Mesendoderm (in vitro differentiated cells): ENCODE measurements at regions not wholly inside any gene's neighbourhood (a gene's known extent, or its start where the extent isn't known, plus 50 kb on each side); places are given as distances from the start of the nearest gene placed in this dataset.

Experiments
- DNase-seq: peaks from one replicate; pipeline ENCODE4 v3.0.0; 2013
- H2AK5ac ChIP-seq: 2 replicates; pipeline ENCODE4 v1.6.1; 2013; ENCODE audit warnings: low read length, inconsistent platforms
- H2BK120ac ChIP-seq: 2 replicates; pipeline ENCODE4 v1.6.1; 2013; ENCODE audit warnings: low read depth, mild to moderate bottlenecking, low read length, moderate library complexity, mixed read lengths
- H2BK15ac ChIP-seq: replicated peaks from 2 replicates; pipeline ENCODE4 v1.6.1; 2013; ENCODE audit warnings: low read depth, mild to moderate bottlenecking, moderate library complexity
- H2BK5ac ChIP-seq: 2 replicates; pipeline ENCODE4 v1.6.1; 2013; ENCODE audit warnings: low read length, inconsistent platforms
- H3K18ac ChIP-seq: 2 replicates; pipeline ENCODE4 v1.6.1; 2013; ENCODE audit warnings: mild to moderate bottlenecking, low read length, mixed read lengths
- H3K23ac ChIP-seq: one replicate; pipeline ENCODE4 v1.6.1; 2013; ENCODE audit warnings: low read length
- H3K27ac ChIP-seq: 2 replicates; pipeline ENCODE4 v1.5.1; 2013; ENCODE audit warnings: low read depth, mild to moderate bottlenecking, inconsistent platforms, low read length, moderate library complexity
- H3K27me3 ChIP-seq: 2 replicates; pipeline ENCODE4 v1.6.1; 2013; ENCODE audit warnings: low read length, control low read depth, mild to moderate bottlenecking, inconsistent platforms; ENCODE audit not compliant: insufficient read depth, poor library complexity
- H3K36me3 ChIP-seq: 2 replicates; pipeline ENCODE4 v1.6.1; 2013; ENCODE audit warnings: low read length, inconsistent platforms; ENCODE audit not compliant: control insufficient read depth, insufficient read depth
- H3K4ac ChIP-seq: one replicate; pipeline ENCODE4 v1.6.1; 2013; ENCODE audit warnings: low read depth, mild to moderate bottlenecking, low read length, moderate library complexity
- H3K4me1 ChIP-seq: 2 replicates; pipeline ENCODE4 v1.6.1; 2013; ENCODE audit warnings: low read depth, low read length, inconsistent platforms; ENCODE audit not compliant: control insufficient read depth
- H3K4me2 ChIP-seq: 2 replicates; pipeline ENCODE4 v1.6.1; 2013; ENCODE audit warnings: low read length
- H3K4me3 ChIP-seq: 2 replicates; pipeline ENCODE4 v1.5.1; 2013; ENCODE audit warnings: mild to moderate bottlenecking, low read length
- H3K56ac ChIP-seq: one replicate; pipeline ENCODE4 v1.6.1; 2013; ENCODE audit warnings: low read length
- H3K79me1 ChIP-seq: 2 replicates; pipeline ENCODE4 v1.6.1; 2013; ENCODE audit warnings: low read length, inconsistent platforms
- H3K79me2 ChIP-seq: 2 replicates; pipeline ENCODE4 v1.6.1; 2013; ENCODE audit warnings: mild to moderate bottlenecking, low read length; ENCODE audit not compliant: control insufficient read depth, insufficient read depth
- H3K9ac ChIP-seq: 2 replicates; pipeline ENCODE4 v1.6.1; 2013; ENCODE audit warnings: low read length, inconsistent platforms
- H4K5ac ChIP-seq: one replicate; pipeline ENCODE4 v1.6.1; 2013; ENCODE audit warnings: low read length
- H4K8ac ChIP-seq: one replicate; pipeline ENCODE4 v1.6.1; 2013; ENCODE audit warnings: low read depth, mild to moderate bottlenecking, control low read depth, low read length, moderate library complexity
- WGBS: extraction: QIAGEN DNeasy Blood & Tissue Kit; methylation state at CpG from one replicate; pipeline ENCODE4 v1.1.7; 2013; ENCODE audit warnings: low lambda C conversion rate, missing lambda C conversion rate; ENCODE audit not compliant: insufficient coverage; ENCODE audit errors: extremely low coverage; 5-methylcytosine and 5-hydroxymethylcytosine counted together

DNA sequence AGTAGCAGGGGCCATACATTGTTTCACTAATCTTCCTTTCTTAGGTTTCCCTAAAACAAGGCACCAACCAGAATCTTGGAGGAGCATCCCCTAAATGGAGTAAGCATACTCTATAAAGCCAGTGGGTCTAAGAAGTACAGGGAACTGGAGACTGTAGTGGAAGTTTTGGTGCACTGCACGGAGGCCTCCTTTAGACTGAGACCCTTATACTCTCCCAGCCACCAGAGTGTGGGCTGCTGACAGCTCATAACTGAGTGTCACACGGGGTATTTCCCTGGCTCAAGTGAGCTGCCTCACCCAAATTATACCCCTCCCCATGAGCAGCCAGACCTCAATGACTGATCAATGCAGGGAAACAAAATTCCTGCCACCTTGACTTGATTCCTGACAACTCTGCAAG is 349.5 kb downstream of the NDFIP2 start:
- Histone ChIP-seq H2BK5ac (no peak overlapping the region), H3K4me3 (no peak overlapping the region), H3K4ac (no peak overlapping the region), H3K18ac (no peak overlapping the region), H3K56ac (no peak overlapping the region), H4K5ac (no peak overlapping the region), H3K9ac (no peak overlapping the region), H3K79me1 (no peaks in the 10 kb centered on the region), H2BK15ac (no peak overlapping the region), H2BK120ac (no peak overlapping the region), H3K4me1 (no peaks in the 10 kb centered on the region), H3K23ac (no peak overlapping the region), H3K4me2 (no peak overlapping the region), H3K36me3 (no peaks in the 10 kb centered on the region), H3K27ac (no peak overlapping the region), H3K79me2 (no peaks in the 10 kb centered on the region), H3K27me3 (no peaks in the 10 kb centered on the region), H4K8ac (no peak overlapping the region), H2AK5ac (no peak overlapping the region)
- WGBS: no CpG with 5 or more reads among the region's 2 CpGs
- no peak for DNase-seq

DNA sequence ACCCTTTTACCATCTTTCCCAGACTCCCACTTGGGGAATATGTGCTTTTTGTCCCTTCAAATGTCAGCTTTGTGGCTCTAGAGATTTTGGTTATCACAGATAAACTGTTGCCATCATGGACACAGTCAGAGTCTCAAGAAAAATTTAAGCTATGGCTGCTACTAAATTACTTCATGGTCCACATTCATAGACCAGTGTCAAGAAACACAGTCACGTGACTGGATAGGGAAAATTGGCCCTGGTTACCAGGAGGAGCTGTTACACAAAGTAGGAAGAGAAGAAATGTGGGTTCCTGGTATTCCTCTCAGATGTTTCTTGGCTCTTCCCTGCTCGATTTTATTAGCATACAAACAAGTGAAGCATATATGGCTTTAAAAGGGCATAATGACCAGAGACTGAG is 348.9 kb downstream of the NDFIP2 start:
- H3K4me1 ChIP-seq: no peaks in the 10 kb centered on the region

DNA sequence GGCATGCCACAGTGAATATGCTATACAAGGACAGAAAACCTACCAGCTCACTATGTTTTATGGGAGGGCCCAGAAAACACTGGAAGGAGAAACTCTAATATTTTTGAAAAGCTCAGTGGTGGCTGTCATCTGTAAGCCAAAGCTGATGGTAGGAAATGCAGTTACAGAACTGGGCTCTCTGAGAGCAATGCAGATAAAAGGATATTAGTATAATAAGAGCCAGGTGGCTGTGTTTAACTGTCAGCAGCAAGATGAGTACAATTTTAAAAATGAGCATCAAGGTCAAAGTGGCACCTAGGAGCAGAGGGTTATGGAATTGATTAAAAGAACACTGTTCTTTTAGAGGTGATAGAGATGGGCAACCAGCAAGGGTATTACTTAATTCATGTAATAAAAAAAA is 345.0 kb downstream of the NDFIP2 start:
- Histone ChIP-seq H2AK5ac (no peak overlapping the region), H2BK120ac (no peak overlapping the region), H3K36me3 (no peaks in the 10 kb centered on the region), H4K8ac (no peak overlapping the region), H3K27ac (no peak overlapping the region), H3K4me2 (no peak overlapping the region), H3K23ac (no peak overlapping the region), H3K79me1 (no peaks in the 10 kb centered on the region), H3K18ac (no peak overlapping the region), H4K5ac (no peak overlapping the region), H3K56ac (no peak overlapping the region), H3K4me1 (no peaks in the 10 kb centered on the region), H2BK15ac (no peak overlapping the region), H3K4ac (no peak overlapping the region), H3K79me2 (no peaks in the 10 kb centered on the region), H3K4me3 (no peak overlapping the region), H3K9ac (no peak overlapping the region), H3K27me3 (no peaks in the 10 kb centered on the region), H2BK5ac (no peak overlapping the region)
- no peak for DNase-seq

More for the DNA sequence above, 348.9 kb downstream of the NDFIP2 start:
- Histone ChIP-seq H2BK15ac (no peak overlapping the region), H3K79me2 (no peaks in the 10 kb centered on the region), H3K23ac (no peak overlapping the region), H3K79me1 (no peaks in the 10 kb centered on the region), H3K4me3 (no peak overlapping the region), H4K5ac (no peak overlapping the region), H3K4me2 (no peak overlapping the region), H2AK5ac (no peak overlapping the region), H3K56ac (no peak overlapping the region), H3K27me3 (no peaks in the 10 kb centered on the region), H2BK120ac (no peak overlapping the region), H3K9ac (no peak overlapping the region), H4K8ac (no peak overlapping the region), H3K18ac (no peak overlapping the region), H3K27ac (no peak overlapping the region), H3K4ac (no peak overlapping the region), H3K36me3 (no peaks in the 10 kb centered on the region), H2BK5ac (no peak overlapping the region)
- WGBS: no CpG with 5 or more reads among the region's 2 CpGs
- DNase-seq: no peak

DNA sequence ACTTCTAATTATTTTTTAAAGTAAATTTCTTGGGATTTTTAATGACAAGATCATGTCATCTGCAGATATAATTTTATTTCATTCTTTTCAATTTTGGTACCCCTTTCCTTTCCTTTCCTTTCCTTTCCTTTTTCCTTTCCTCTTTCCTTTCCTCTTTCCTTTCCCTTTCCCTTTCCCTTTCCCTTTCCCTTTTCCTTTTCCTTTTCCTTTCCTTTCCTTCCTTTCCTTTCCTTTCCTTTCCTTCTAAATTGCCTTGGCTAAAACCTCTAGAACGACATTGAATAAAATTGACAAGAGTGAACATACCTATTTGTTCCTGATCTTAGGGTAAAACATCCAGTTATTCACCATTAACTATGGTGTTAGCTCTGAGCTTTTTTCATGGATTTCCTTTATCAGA is 334.1 kb downstream of the NDFIP2 start:
- H2BK5ac ChIP-seq: no peak overlapping the region
- no peak overlapping the region for H3K4ac ChIP-seq
- peaks cover under 1% of the 10 kb centered on the region for H3K4me1 ChIP-seq
- H3K56ac ChIP-seq: no peak overlapping the region
- H3K79me1 ChIP-seq: no peaks in the 10 kb centered on the region
- no peak overlapping the region for H4K8ac ChIP-seq
- H4K5ac ChIP-seq: no peak overlapping the region
- H2BK120ac ChIP-seq: no peak overlapping the region
- H3K79me2 ChIP-seq: no peaks in the 10 kb centered on the region
- H3K36me3 ChIP-seq: no peaks in the 10 kb centered on the region
- H3K27me3 ChIP-seq: no peaks in the 10 kb centered on the region
- DNase-seq: no peak
- H3K18ac ChIP-seq: no peak overlapping the region
- no peak overlapping the region for H2AK5ac ChIP-seq
- H2BK15ac ChIP-seq: no peak overlapping the region
- no peak overlapping the region for H3K9ac ChIP-seq
- WGBS: no CpG with 5 or more reads among the region's 1 CpG
- H3K4me3 ChIP-seq: no peak overlapping the region
- H3K23ac ChIP-seq: no peak overlapping the region
- H3K4me2 ChIP-seq: no peak overlapping the region
- no peak overlapping the region for H3K27ac ChIP-seq

DNA sequence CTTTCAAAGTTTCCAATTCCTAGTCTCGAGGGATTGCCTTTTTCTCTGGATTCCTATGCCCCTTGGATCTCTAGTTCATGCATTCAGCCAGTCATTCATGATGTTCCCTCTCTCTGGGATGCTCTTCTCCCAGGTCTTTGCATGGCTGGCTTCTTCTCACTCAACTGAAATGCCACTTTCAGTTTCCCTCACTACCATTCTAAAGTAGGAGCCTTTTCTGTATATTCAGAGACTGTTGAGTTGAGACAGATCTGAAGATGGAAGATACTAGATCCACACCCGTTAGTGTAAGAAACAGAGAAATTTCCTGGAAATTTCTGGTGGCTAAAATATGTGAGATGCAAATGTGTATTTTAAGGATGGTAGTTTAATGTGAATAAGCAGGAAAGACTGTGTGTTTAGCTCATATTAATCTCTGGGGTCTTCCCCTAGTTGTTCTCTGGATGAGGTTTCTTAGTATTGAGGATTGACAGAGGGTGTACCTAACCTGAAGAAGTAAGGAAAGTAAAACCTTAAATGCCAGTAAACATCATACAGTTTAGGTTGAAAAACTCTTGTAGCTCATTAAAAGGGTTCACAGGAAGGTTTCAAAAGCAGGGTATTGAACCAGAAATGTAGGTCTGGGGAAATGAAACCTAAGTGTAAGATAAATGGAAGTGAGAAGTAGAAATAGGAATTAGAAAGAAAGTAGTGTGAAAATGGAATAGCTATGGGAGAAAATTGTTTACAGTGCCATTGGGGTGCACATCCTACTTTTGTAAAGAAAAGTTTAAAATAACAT is 331.3 kb downstream of the NDFIP2 start:
- no peak overlapping the region for H2AK5ac ChIP-seq
- H4K8ac ChIP-seq: no peak overlapping the region
- no peaks in the 10 kb centered on the region for H3K27me3 ChIP-seq
- no peak overlapping the region for H3K9ac ChIP-seq
- H2BK5ac ChIP-seq: no peak overlapping the region
- no CpG with 5 or more reads among the region's 2 CpGs for WGBS
- H3K4me3 ChIP-seq: no peak overlapping the region
- H3K23ac ChIP-seq: no peak overlapping the region
- DNase-seq: no peak
- no peak overlapping the region for H3K4me2 ChIP-seq
- H3K18ac ChIP-seq: peak overlapping the region; percentile 76
- H4K5ac ChIP-seq: no peak overlapping the region
- no peak overlapping the region for H2BK15ac ChIP-seq
- no peaks in the 10 kb centered on the region for H3K36me3 ChIP-seq
- H3K27ac ChIP-seq: no peak overlapping the region
- H2BK120ac ChIP-seq: peak overlapping the region; percentile 15
- H3K79me1 ChIP-seq: no peaks in the 10 kb centered on the region
- H3K56ac ChIP-seq: no peak overlapping the region
- no peaks in the 10 kb centered on the region for H3K79me2 ChIP-seq
- H3K4me1 ChIP-seq: peaks cover 3% of the 10 kb centered on the region
- no peak overlapping the region for H3K4ac ChIP-seq

DNA sequence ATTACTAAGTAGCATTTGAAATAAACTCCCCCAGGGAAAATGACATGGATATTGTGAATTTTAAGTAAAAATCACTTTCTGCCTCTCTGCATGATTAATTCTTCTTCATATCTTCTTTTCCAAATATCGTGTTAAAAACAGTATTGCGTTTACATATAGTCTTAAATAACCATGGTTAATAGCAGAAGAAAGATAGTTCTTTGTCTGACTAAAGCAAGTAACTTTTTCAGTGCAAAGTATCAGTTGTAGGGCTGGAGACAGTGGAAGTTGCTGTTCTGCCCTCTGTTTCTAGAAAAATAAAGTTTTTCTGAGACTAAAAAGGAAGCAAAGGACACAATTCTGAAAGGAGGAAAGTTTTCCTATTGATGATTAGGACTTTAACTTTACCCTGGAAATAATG is 330.2 kb downstream of the NDFIP2 start:
- no peak overlapping the region for H2AK5ac ChIP-seq
- no peak overlapping the region for H3K4me2 ChIP-seq
- no peaks in the 10 kb centered on the region for H3K36me3 ChIP-seq
- DNase-seq: no peak
- no peak overlapping the region for H3K9ac ChIP-seq
- H3K18ac ChIP-seq: no peak overlapping the region
- H4K8ac ChIP-seq: no peak overlapping the region
- no peak overlapping the region for H2BK5ac ChIP-seq
- no peak overlapping the region for H4K5ac ChIP-seq
- peaks cover 5% of the 10 kb centered on the region for H3K4me1 ChIP-seq
- H2BK15ac ChIP-seq: no peak overlapping the region
- H3K56ac ChIP-seq: no peak overlapping the region
- H3K79me1 ChIP-seq: no peaks in the 10 kb centered on the region
- no peaks in the 10 kb centered on the region for H3K79me2 ChIP-seq
- H3K4me3 ChIP-seq: no peak overlapping the region
- H3K23ac ChIP-seq: no peak overlapping the region
- no peak overlapping the region for H3K27ac ChIP-seq
- H3K27me3 ChIP-seq: no peaks in the 10 kb centered on the region
- H3K4ac ChIP-seq: no peak overlapping the region
- no peak overlapping the region for H2BK120ac ChIP-seq
- no CpG with 5 or more reads among the region's 2 CpGs for WGBS
